SK-N-SH (cell line): ENCODE measurements at regions not wholly inside any gene's neighbourhood (a gene's known extent, or its start where the extent isn't known, plus 50 kb on each side); places are given as distances from the start of the nearest gene placed in this dataset.

Source experiments
- CTCF ChIP-seq: fragments of 200-600 bp; sonication (generic); IDR thresholded peaks from 2 replicates; pipeline ENCODE4 v1.6.1; 2017; ENCODE audit warnings: antibody characterized with exemption, mild to moderate bottlenecking, moderate library complexity
- EP300 ChIP-seq, 2 experiments: IDR thresholded peaks; 2 replicates each; pipeline versions ENCODE4 v1.4.0 to v1.6.1; 2012; ENCODE audit warnings: borderline replicate concordance in 1 of 2, low read depth in 1 of 2, low read length in 1 of 2
- EZH2phosphoT487 ChIP-seq: fragments of 200-600 bp; sonication (generic); IDR thresholded peaks from 2 replicates; pipeline ENCODE4 v1.6.1; 2017; ENCODE audit warnings: low read depth, mixed run types, mild to moderate bottlenecking, antibody characterized with exemption, moderate library complexity, borderline replicate concordance
- POLR2AphosphoS5 ChIP-seq: IDR thresholded peaks from 2 replicates; pipeline ENCODE4 v1.6.1; 2012; ENCODE audit warnings: low read depth, low read length
- REST ChIP-seq: IDR thresholded peaks from 2 replicates; pipeline ENCODE4 v1.6.1; 2012; ENCODE audit warnings: mild to moderate bottlenecking, low read depth, low read length, moderate library complexity
- SMC3 ChIP-seq: IDR thresholded peaks from 2 replicates; pipeline ENCODE4 v1.6.1; 2012; ENCODE audit warnings: low read depth, low read length, improper control_type of control experiment
- TAF1 ChIP-seq: IDR thresholded peaks from 2 replicates; pipeline ENCODE4 v1.6.1; 2012; ENCODE audit warnings: low read depth, mild to moderate bottlenecking, low read length, moderate library complexity, borderline replicate concordance
- USF2 ChIP-seq: fragments of 150-350 bp; IDR thresholded peaks from 2 replicates; pipeline ENCODE4 v1.6.1; 2017; ENCODE audit warnings: antibody characterized with exemption, low read length, low read depth, borderline replicate concordance
- YY1 ChIP-seq: IDR thresholded peaks from 2 replicates; pipeline ENCODE4 v1.4.0; 2012; ENCODE audit warnings: low read depth, mild to moderate bottlenecking

- no peak for TF ChIP-seq EP300 (IDR thresholded peaks at IDR 0.05; ENCODE audit: borderline replicate concordance in 1 of 2, low read depth in 1 of 2, low read length in 1 of 2)
- no peak for TF ChIP-seq CTCF
- no peak for TF ChIP-seq EZH2phosphoT487
- TF ChIP-seq POLR2AphosphoS5: no peak
- TF ChIP-seq YY1: no peak
- TF ChIP-seq REST: no peak
- no peak for TF ChIP-seq SMC3
- TF ChIP-seq USF2: no peak
- TF ChIP-seq TAF1: no peak
Observed at GRCh38 chr16:86959729-86960128, 357.5 kb downstream of the C16orf95 start.
